GM12878 (cell line): ENCODE measurements at regions not wholly inside any gene's neighbourhood (a gene's known extent, or its start where the extent isn't known, plus 50 kb on each side); places are given as distances from the start of the nearest gene placed in this dataset.

Experiments used
- ATAC-seq: fragments of 200-7000 bp; cut with Tn5 transposase; 3 replicates; pipeline ENCODE4 v1.9.1; 2020; ENCODE audit warnings: mild to moderate bottlenecking, moderate library complexity
- BruUV-seq: library from RNA; stranded (reverse); fragments of 400-500 nt; replicated peaks from 2 replicates; lab custom pipeline; 2021; lab: Mats Ljungman, UMichigan
- CTCF ChIA-PET: fragments of 300-600 bp; sonication (Branson Sonifier 250); formaldehyde crosslinking; extraction: SDS; loops from one replicate; lab custom pipeline; 2021; ENCODE audit warnings: inconsistent platforms; lab: Yijun Ruan, JAX
- POLR2A ChIA-PET: fragments of 350-600 bp; formaldehyde crosslinking; extraction: SDS; loops from one replicate; lab custom pipeline; 2021; ENCODE audit warnings: inconsistent platforms; lab: Charles Lee
- RAD21 ChIA-PET: fragments of 300-600 bp; sonication (Branson Sonifier 250); formaldehyde crosslinking; loops from one replicate; lab custom pipeline; 2023; ENCODE audit warnings: antibody characterized with exemption; ENCODE audit not compliant: unreplicated experiment; lab: Charles Lee
- SMC1A ChIA-PET: fragments of 300-600 bp; sonication (Branson Sonifier 250); formaldehyde crosslinking; loops from one replicate; lab custom pipeline; 2023; ENCODE audit not compliant: unreplicated experiment, uncharacterized antibody; lab: Charles Lee
- DNase-seq: peaks from one replicate; pipeline ENCODE4 v3.0.0-alpha.2; 2011; ENCODE audit warnings: low read depth, low spot score
- FAIRE-seq: peaks from 3 replicates; lab custom pipeline; 2011; peaks lifted over from hg19 to GRCh38; lab: Jason Lieb, UNC
- H2AFZ ChIP-seq: 2 replicates; pipeline ENCODE4 v1.6.0; 2011; ENCODE audit warnings: low read depth, low read length, control low read depth; ENCODE audit not compliant: control insufficient read depth
- H3K27ac ChIP-seq: 2 replicates; pipeline ENCODE4 v1.5.1; 2011; ENCODE audit warnings: control low read depth; ENCODE audit not compliant: control insufficient read depth, insufficient read depth
- H3K27me3 ChIP-seq, 2 experiments: replicated peaks in 1 of 2; 2 replicates each; pipeline versions ENCODE4 v1.6.0 to v1.6.1; 2011; ENCODE audit warnings: low read length in 1 of 2; ENCODE audit not compliant: control insufficient read depth in 2 of 2, insufficient read depth in 2 of 2
- H3K36me3 ChIP-seq, 2 experiments: 2 replicates each; pipeline ENCODE4 v1.5.1; 2011; ENCODE audit warnings: low read length in 1 of 2; ENCODE audit not compliant: control insufficient read depth in 2 of 2, insufficient read depth in 2 of 2
- H3K4me1 ChIP-seq: 2 replicates; pipeline ENCODE4 v1.6.1; 2011; ENCODE audit warnings: mild to moderate bottlenecking, low read length, moderate library complexity, mixed read lengths; ENCODE audit not compliant: control insufficient read depth, insufficient read depth
- H3K4me2 ChIP-seq: 2 replicates; pipeline ENCODE4 v1.6.0; 2011; ENCODE audit warnings: control low read depth; ENCODE audit not compliant: control insufficient read depth, insufficient read depth
- H3K4me3 ChIP-seq: fragments of 200-600 bp; sonication (generic); 2 replicates; pipeline ENCODE4 v1.5.1; 2016
- H3K79me2 ChIP-seq: 2 replicates; pipeline ENCODE4 v1.6.0; 2011; ENCODE audit warnings: low read length; ENCODE audit not compliant: control insufficient read depth, insufficient read depth
- H3K9ac ChIP-seq: 2 replicates; pipeline ENCODE4 v1.8.0; 2011; ENCODE audit warnings: low read length, control low read depth, mixed read lengths; ENCODE audit not compliant: control insufficient read depth, insufficient read depth
- H3K9me3 ChIP-seq: replicated peaks from 3 replicates; pipeline ENCODE4 v1.5.1; 2011; ENCODE audit warnings: mild to moderate bottlenecking, low read length; ENCODE audit not compliant: control insufficient read depth, insufficient read depth
- H4K20me1 ChIP-seq: 2 replicates; pipeline ENCODE4 v1.6.0; 2011; ENCODE audit not compliant: control insufficient read depth, insufficient read depth
- ASH2L ChIP-seq: fragments of 300-600, 200-600 bp; sonication (generic); IDR thresholded peaks from 2 replicates; pipeline ENCODE4 v1.6.1; 2017; ENCODE audit warnings: low read depth, mild to moderate bottlenecking, borderline replicate concordance
- ATF7 ChIP-seq: fragments of 450-650 bp; IDR thresholded peaks from 2 replicates; pipeline ENCODE4 v1.6.1; 2016; ENCODE audit warnings: low read depth, mild to moderate bottlenecking
- CEBPB ChIP-seq, 2 experiments: fragments of 150-350 bp in 1 of 2; IDR thresholded peaks; 2 replicates each; pipeline ENCODE4 v1.6.1; 2012 to 2014; ENCODE audit warnings: low read depth in 2 of 2, low read length in 2 of 2, borderline replicate concordance in 1 of 2, inconsistent platforms in 1 of 2
- HSF1 ChIP-seq: fragments of 150-350 bp; IDR thresholded peaks from 2 replicates; pipeline ENCODE4 v1.6.1; 2014; ENCODE audit warnings: mild to moderate bottlenecking, low read depth, low read length
- MLLT1 ChIP-seq: fragments of 450-650 bp; IDR thresholded peaks from 2 replicates; pipeline ENCODE4 v1.6.1; 2016; ENCODE audit warnings: mild to moderate bottlenecking
- REST ChIP-seq: IDR thresholded peaks from 2 replicates; pipeline ENCODE4 v1.6.1; 2012; ENCODE audit warnings: mild to moderate bottlenecking, low read depth, low read length
- WGBS: methylation state at CpG from one replicate; pipeline ENCODE4 v1.1.6; 2016; ENCODE audit warnings: low lambda C conversion rate; ENCODE audit not compliant: insufficient replicate concordance, insufficient coverage; ENCODE audit errors: missing lambda C conversion rate; 5-methylcytosine and 5-hydroxymethylcytosine counted together
- in situ Hi-C: fragments of 300-500 bp; cut with MboI; formaldehyde crosslinking; loops from 9 replicates; pipeline ENCODE4 v1.14.3; 2018; ENCODE audit warnings: mixed read lengths
- intact Hi-C: fragments of 100-400 bp; cut with micrococcal nuclease; formaldehyde crosslinking; loops from one replicate; pipeline ENCODE4 v1.14.2; 2022; ENCODE audit not compliant: unreplicated experiment

GRCh38 chr18:61281431-61281830 lies 51.8 kb upstream of the CDH20 start:
- TF ChIP-seq ASH2L (no peak), CEBPB (IDR thresholded peaks at IDR 0.05; ENCODE audit: borderline replicate concordance in 1 of 2, low read depth in 2 of 2, low read length in 2 of 2) (no peak), REST (no peak), HSF1 (no peak), ATF7 (no peak), MLLT1 (no peak)
- intact Hi-C loops = no loop called here
- 0% methylated on average over 1 of the region's 1 CpG for WGBS
- no peak overlapping the region for H3K4me2 ChIP-seq
- no TSS peak for BruUV-seq
- no peaks in the 10 kb centered on the region for H3K9me3 ChIP-seq
- H3K79me2 ChIP-seq = no peaks in the 10 kb centered on the region
- H4K20me1 ChIP-seq = no peaks in the 10 kb centered on the region
- no peak overlapping the region for H3K4me3 ChIP-seq
- in situ Hi-C loops = no loop called here
- H3K4me1 ChIP-seq = no peaks in the 10 kb centered on the region
- FAIRE-seq = no peak
- RAD21 ChIA-PET = no interaction called here
- no peak for DNase-seq
- no peak for ATAC-seq
- no peak overlapping the region for H2AFZ ChIP-seq
- H3K36me3 ChIP-seq = no peaks in the 10 kb centered on the region
- SMC1A ChIA-PET = no interaction called here
- no peaks in the 10 kb centered on the region; a peak in 1 of 4 replicates for H3K27me3 ChIP-seq
- no peak overlapping the region for H3K9ac ChIP-seq
- CTCF ChIA-PET = no interaction called here
- H3K27ac ChIP-seq = no peak overlapping the region
- POLR2A ChIA-PET = no interaction called here
